GM10266 (cell line): ENCODE measurements at regions not wholly inside any gene's neighbourhood (a gene's known extent, or its start where the extent isn't known, plus 50 kb on each side); places are given as distances from the start of the nearest gene placed in this dataset.
"Not testable (repeated sequence)": the region's sequence is repeated elsewhere in the genome, so short reads cannot be mapped to it uniquely, and the experiment has no call there.

Experiments
- DNase-seq: peaks from one replicate; pipeline ENCODE4 v3.0.0; 2012; ENCODE audit errors: extremely low spot score
- CTCF ChIP-seq: IDR thresholded peaks from 2 replicates; pipeline ENCODE4 v1.5.1; 2012; ENCODE audit warnings: mild to moderate bottlenecking, low read depth; ENCODE audit not compliant: control insufficient read depth, insufficient read depth; ENCODE audit errors: missing control alignments

DNA sequence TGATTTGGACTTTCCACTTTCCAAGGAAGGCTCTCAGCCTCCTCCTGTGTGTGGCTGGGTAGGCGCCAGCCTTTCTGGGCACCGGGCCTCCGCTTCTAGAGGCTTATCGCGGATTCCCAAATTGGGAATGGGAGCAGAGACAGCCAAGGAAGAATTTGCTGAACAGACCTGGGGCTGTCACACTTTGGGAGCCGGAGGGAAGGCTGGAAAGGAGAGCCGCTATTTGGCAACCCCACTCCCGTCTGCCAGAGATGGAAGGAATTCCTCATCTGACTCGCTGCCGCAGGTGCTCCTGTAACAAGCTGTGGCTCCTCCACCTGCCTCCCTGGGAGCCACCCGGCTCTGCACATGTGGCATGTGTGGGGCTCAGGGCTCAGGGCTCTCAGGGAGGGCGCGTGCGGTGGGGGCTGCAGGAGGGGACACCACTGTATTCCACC lies 50.8 kb upstream of the ECHDC3 start:
- TF ChIP-seq CTCF: no peak
- no peak for DNase-seq

DNA sequence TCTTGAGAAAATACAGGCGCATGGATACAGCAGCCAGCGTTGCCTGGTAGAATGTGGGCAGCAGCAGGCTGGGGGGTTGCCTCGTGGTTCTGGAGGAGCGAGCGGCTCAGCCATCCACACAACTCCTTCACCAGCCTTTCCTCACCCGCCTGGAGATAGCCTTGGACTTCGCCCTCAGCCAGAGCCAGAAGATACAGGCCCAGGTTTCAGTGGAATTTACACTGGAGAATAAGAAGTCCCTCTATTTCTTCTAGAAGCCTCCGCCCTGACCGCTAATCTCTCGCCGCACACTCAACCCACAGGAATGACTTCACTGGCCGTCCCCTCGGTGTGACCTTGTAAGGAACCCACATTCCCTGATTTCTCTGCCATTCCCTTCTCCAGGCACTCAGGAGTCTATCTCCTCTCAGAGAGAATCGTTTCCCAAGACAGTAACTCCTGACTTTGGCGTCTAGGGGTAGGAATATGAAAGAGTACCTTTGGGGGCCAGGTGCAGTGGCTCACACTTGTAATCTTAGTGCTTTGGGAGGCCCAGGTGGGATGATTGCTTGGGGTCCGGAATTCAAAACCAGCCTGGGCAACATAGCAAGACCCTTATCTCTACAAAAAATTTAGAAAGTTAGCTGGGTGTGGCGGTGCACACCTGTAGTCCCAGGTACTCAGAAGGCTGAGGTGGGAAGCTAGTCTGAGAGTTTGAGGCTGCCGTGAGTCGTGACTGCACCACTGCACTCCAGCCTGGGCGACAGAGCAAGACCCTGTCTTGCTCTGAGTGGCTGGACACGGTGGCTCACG lies 52.0 kb upstream of the ECHDC3 start:
- no peak for TF ChIP-seq CTCF
- no peak for DNase-seq

- DNase-seq: not testable (repeated sequence)
These were observed 53.8 kb upstream of the ECHDC3 start for GRCh38 chr10:11688448-11688795.

DNA sequence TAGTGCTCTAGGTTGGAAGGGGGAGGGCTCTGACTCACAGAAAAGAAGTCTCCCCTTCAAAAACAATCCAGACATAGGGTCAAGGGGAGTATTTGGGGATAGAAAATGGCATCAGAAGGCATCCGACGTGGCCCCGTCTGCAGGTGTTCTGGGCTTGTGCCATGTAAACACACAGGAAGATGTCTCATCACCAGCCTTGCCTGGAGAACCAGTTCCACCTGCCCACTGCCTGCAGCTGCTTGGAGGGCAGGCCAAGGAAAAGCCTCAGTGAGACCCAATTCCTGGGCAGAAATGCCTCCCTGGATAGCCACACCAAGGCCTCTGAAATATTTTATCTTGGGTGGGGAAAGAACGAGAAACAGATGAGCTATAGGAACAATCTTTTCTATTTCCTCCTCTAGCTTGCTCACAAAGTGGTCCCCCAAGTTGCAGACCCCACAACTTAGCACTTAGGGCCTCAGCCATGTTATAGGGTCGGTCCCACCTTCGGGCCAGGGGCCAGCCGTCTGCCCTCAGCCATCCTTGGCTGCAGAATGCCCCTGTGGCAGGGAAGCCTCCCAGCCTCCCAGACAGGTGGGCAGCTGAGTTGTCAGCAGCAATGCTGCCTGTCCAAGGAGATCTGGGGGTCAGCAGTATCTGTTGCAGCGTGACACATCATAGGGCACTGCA lies 54.3 kb upstream of the ECHDC3 start:
- TF ChIP-seq CTCF: no peak
- DNase-seq: no peak

- no peak for TF ChIP-seq CTCF
- no peak for DNase-seq
These were observed 54.8 kb upstream of the ECHDC3 start for GRCh38 chr10:11687357-11687771.

- DNase-seq: peak; percentile 49
- no peak for TF ChIP-seq CTCF
These were observed 56.4 kb upstream of the ECHDC3 start for GRCh38 chr10:11685787-11686218.

DNA sequence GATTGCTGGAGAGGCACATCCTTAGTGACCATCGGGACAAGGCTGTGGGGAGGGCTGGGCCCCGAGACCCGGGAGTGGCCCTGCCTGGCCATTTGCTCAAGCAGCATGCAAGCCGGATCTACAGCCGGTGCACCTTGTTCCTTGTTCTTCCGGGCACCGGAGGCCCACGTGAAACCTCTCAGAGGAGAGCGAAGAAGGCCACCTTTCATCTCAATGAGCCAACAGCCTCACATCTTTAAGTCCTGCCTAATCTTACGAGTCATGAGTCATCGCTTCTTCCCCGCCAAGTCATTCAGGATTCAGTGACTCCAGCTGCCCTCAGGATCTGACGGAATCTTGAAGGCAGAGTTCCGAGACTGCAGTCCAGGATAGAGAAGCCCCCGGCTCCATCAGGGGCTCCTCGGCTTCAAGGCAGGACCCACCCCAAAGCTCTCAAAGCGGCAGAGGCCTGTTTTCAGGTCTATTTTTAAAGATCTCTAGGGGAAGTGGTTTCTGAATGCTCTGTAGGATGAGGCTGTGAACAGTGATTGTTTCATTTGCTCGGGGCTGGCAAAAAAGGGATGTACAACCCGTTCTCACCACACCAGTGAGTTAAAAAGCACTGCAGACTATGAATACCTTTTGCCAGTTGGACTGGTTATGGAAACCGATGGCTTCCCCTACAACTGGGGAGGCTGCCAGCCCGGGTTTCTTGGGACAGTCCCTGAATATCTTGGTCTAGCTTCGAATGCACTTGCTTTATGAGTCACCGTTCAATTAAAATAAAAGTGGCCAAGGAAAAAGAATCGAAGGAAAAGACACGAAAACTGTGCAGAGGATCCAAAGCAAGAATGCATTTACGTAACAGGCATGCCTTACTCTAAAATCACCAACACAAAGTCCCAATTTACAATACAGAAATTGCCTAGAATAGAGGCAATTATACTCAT lies 57.2 kb upstream of the ECHDC3 start:
- TF ChIP-seq CTCF: no peak
- peak; percentile 66 for DNase-seq

DNA sequence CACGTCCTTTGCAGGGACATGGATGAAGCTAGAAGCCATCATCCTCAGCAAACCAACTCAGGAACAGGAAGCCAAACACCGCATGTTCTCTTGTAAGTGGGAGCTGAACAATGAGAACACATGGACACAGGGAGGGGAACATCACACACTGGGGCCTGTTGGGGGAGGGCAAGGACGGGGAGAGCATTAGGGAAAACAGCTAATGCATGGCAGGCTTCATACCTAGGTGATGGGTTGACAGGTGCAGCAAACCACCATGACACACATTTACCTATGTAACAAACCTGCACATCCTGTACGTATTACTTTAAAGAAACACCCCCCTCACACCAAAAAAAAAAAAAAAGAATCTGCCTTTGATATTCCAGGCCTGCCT lies 57.9 kb upstream of the ECHDC3 start:
- not testable (repeated sequence) for DNase-seq
